H1 (cell line): ENCODE measurements at regions not wholly inside any gene's neighbourhood (a gene's known extent, or its start where the extent isn't known, plus 50 kb on each side); places are given as distances from the start of the nearest gene placed in this dataset.

ENCODE experiments used
- CTCF ChIA-PET: fragments of 300-600 bp; sonication (Branson Sonifier 250); formaldehyde crosslinking; loops from one replicate; lab custom pipeline; 2021; ENCODE audit not compliant: partially characterized antibody; lab: Charles Lee
- POLR2A ChIA-PET: fragments of 300-600 bp; sonication (Branson Sonifier 250); formaldehyde crosslinking; loops from one replicate; lab custom pipeline; 2021; ENCODE audit warnings: inconsistent platforms; ENCODE audit not compliant: partially characterized antibody; lab: Charles Lee
- DNase-seq, 2 experiments: peaks; one replicate each; pipeline versions ENCODE4 v3.0.0 to v3.0.0-alpha.2; 2010 to 2022; ENCODE audit warnings: low spot score in 2 of 2, low read depth in 1 of 2, mixed read lengths in 1 of 2
- FAIRE-seq: peaks from 2 replicates; lab custom pipeline; 2011; peaks lifted over from hg19 to GRCh38; lab: Jason Lieb, UNC
- H2AFZ ChIP-seq: 2 replicates; pipeline ENCODE4 v1.8.1; 2012; ENCODE audit warnings: low read length, inconsistent platforms
- H2AK5ac ChIP-seq: 2 replicates; pipeline ENCODE4 v1.6.1; 2013; ENCODE audit warnings: low read depth, low read length
- H2BK120ac ChIP-seq: replicated peaks from 2 replicates; pipeline ENCODE3; 2013; ENCODE audit warnings: low read depth, low read length, inconsistent platforms
- H2BK12ac ChIP-seq: 2 replicates; pipeline ENCODE4 v1.6.1; 2013; ENCODE audit warnings: low read depth, low read length
- H2BK15ac ChIP-seq: 2 replicates; pipeline ENCODE4 v1.6.1; 2013; ENCODE audit warnings: low read length
- H2BK20ac ChIP-seq: 2 replicates; pipeline ENCODE4 v1.6.1; 2013; ENCODE audit warnings: low read length
- H2BK5ac ChIP-seq: 2 replicates; pipeline ENCODE4 v1.6.1; 2013; ENCODE audit warnings: low read depth, low read length
- H3K14ac ChIP-seq: 2 replicates; pipeline ENCODE4 v1.6.1; 2013; ENCODE audit warnings: inconsistent platforms; ENCODE audit not compliant: insufficient read length
- H3K18ac ChIP-seq: 2 replicates; pipeline ENCODE4 v1.6.1; 2013; ENCODE audit warnings: low read length; ENCODE audit errors: extremely low read depth
- H3K23ac ChIP-seq: 2 replicates; pipeline ENCODE4 v1.6.1; 2013; ENCODE audit warnings: inconsistent platforms; ENCODE audit not compliant: insufficient read length
- H3K23me2 ChIP-seq: 2 replicates; pipeline ENCODE4 v1.6.1; 2013; ENCODE audit warnings: low read depth, low read length
- H3K27ac ChIP-seq: 2 replicates; pipeline ENCODE4 v1.6.1; 2011; ENCODE audit warnings: low read depth, low read length, inconsistent platforms
- H3K27me3 ChIP-seq, 4 experiments: replicated peaks in 1 of 4; 1 replicate in 1 of 4; 2 replicates in 3 of 4; pipeline versions ENCODE4 v1.6.1 to v1.8.1; 2011 to 2013; ENCODE audit warnings: low read length in 3 of 4, mild to moderate bottlenecking in 3 of 4, inconsistent platforms in 2 of 4, mixed read lengths in 2 of 4, moderate library complexity in 1 of 4; ENCODE audit not compliant: control insufficient read depth in 3 of 4, insufficient read depth in 3 of 4; ENCODE audit errors: extremely low read depth in 1 of 4
- H3K36me3 ChIP-seq, 4 experiments: 2 replicates each; pipeline versions ENCODE4 v1.6.1 to v1.8.1; 2011 to 2013; ENCODE audit warnings: mild to moderate bottlenecking in 4 of 4, low read length in 3 of 4, moderate library complexity in 2 of 4, control low read depth in 1 of 4, inconsistent platforms in 1 of 4; ENCODE audit not compliant: insufficient read depth in 4 of 4, control insufficient read depth in 2 of 4
- H3K4ac ChIP-seq: replicated peaks from 2 replicates; pipeline ENCODE3; 2013; ENCODE audit warnings: low read length, low read depth, mixed read lengths, inconsistent platforms; ENCODE audit not compliant: insufficient read length
- H3K4me1 ChIP-seq, 4 experiments: replicated peaks in 1 of 4; 1 replicate in 1 of 4; 2 replicates in 3 of 4; pipeline versions ENCODE4 v1.6.1 to v1.8.1; 2011 to 2013; ENCODE audit warnings: low read length in 3 of 4, inconsistent platforms in 2 of 4, mixed read lengths in 1 of 4; ENCODE audit not compliant: insufficient read depth in 4 of 4, control insufficient read depth in 3 of 4
- H3K4me2 ChIP-seq, 2 experiments: 2 replicates each; pipeline versions ENCODE4 v1.6.1 to v1.8.1; 2011 to 2013; ENCODE audit warnings: low read depth in 2 of 2, low read length in 2 of 2, control low read depth in 1 of 2, inconsistent platforms in 1 of 2, mild to moderate bottlenecking in 1 of 2; ENCODE audit not compliant: insufficient read depth in 1 of 2
- H3K4me3 ChIP-seq, 4 experiments: fragments of 200-600, 300-600 bp in 1 of 4; sonication (generic), shearing (Covaris generic), sonication (Bioruptor Twin) in 1 of 4; 2 replicates each; pipeline versions ENCODE4 v1.5.1 to v1.8.1; 2011 to 2016; ENCODE audit warnings: low read length in 4 of 4, low read depth in 3 of 4, control low read depth in 2 of 4, inconsistent platforms in 2 of 4, mild to moderate bottlenecking in 2 of 4, mixed read lengths in 1 of 4, moderate library complexity in 1 of 4; ENCODE audit not compliant: insufficient read depth in 2 of 4; ENCODE audit errors: extremely low read depth in 1 of 4
- H3K56ac ChIP-seq: replicated peaks from 2 replicates; pipeline ENCODE3; 2013; ENCODE audit warnings: low read depth, mild to moderate bottlenecking, mixed read lengths, low read length, inconsistent platforms; ENCODE audit not compliant: insufficient read length
- H3K79me1 ChIP-seq: 2 replicates; pipeline ENCODE4 v1.6.1; 2013; ENCODE audit warnings: low read depth, low read length, control low read depth
- H3K79me2 ChIP-seq, 2 experiments: 2 replicates each; pipeline versions ENCODE4 v1.6.1 to v1.8.1; 2012 to 2013; ENCODE audit warnings: low read length in 2 of 2, mild to moderate bottlenecking in 2 of 2, inconsistent platforms in 1 of 2; ENCODE audit not compliant: insufficient read depth in 2 of 2, control insufficient read depth in 1 of 2
- H3K9ac ChIP-seq, 4 experiments: replicated peaks in 1 of 4; 1 replicate in 1 of 4; 2 replicates in 3 of 4; pipeline versions ENCODE4 v1.6.1 to v1.8.1; 2011 to 2013; ENCODE audit warnings: low read depth in 3 of 4, low read length in 3 of 4, control low read depth in 2 of 4, mild to moderate bottlenecking in 2 of 4, moderate library complexity in 2 of 4, inconsistent platforms in 1 of 4; ENCODE audit errors: extremely low read depth in 1 of 4
- H3K9me3 ChIP-seq, 2 experiments: 2 replicates each; pipeline versions ENCODE4 v1.6.1 to v1.8.1; 2012 to 2013; ENCODE audit warnings: mild to moderate bottlenecking in 2 of 2, moderate library complexity in 2 of 2, control low read depth in 1 of 2, inconsistent platforms in 1 of 2, low read depth in 1 of 2, low read length in 1 of 2, mixed read lengths in 1 of 2; ENCODE audit not compliant: insufficient read depth in 2 of 2
- H4K20me1 ChIP-seq, 2 experiments: replicated peaks in 1 of 2; 2 replicates each; pipeline versions ENCODE3 to v1.8.1; 2011 to 2013; ENCODE audit warnings: inconsistent platforms in 2 of 2, low read length in 2 of 2, mild to moderate bottlenecking in 1 of 2; ENCODE audit not compliant: insufficient read depth in 2 of 2, control insufficient read depth in 1 of 2
- H4K5ac ChIP-seq: 2 replicates; pipeline ENCODE4 v1.6.1; 2013; ENCODE audit warnings: low read length, low read depth, mixed read lengths, inconsistent platforms; ENCODE audit not compliant: insufficient read length
- H4K8ac ChIP-seq: 2 replicates; pipeline ENCODE4 v1.8.0; 2013; ENCODE audit warnings: mild to moderate bottlenecking, moderate library complexity, low read length, inconsistent platforms; ENCODE audit not compliant: insufficient read depth; ENCODE audit errors: extremely low read depth
- H4K91ac ChIP-seq: replicated peaks from 2 replicates; pipeline ENCODE3; 2013; ENCODE audit warnings: low read length, mixed read lengths, inconsistent platforms; ENCODE audit not compliant: insufficient read length
- ATF3 ChIP-seq: IDR thresholded peaks from 2 replicates; pipeline ENCODE4 v1.6.1; 2011; ENCODE audit warnings: low read depth, mild to moderate bottlenecking, low read length; ENCODE audit not compliant: insufficient read depth
- CEBPB ChIP-seq: IDR thresholded peaks from 2 replicates; pipeline ENCODE4 v1.6.1; 2012; ENCODE audit warnings: low read depth, low read length
- CHD2 ChIP-seq: IDR thresholded peaks from 2 replicates; pipeline ENCODE4 v1.6.1; 2012; ENCODE audit warnings: low read length, improper control_type of control experiment
- E2F6 ChIP-seq: IDR thresholded peaks from 2 replicates; pipeline ENCODE4 v1.6.1; 2012; ENCODE audit warnings: inconsistent platforms
- EP300 ChIP-seq, 2 experiments: IDR thresholded peaks; 1 replicate in 1 of 2; 2 replicates in 1 of 2; pipeline ENCODE4 v1.6.1; 2011 to 2012; ENCODE audit warnings: low read depth in 2 of 2, low read length in 2 of 2, mild to moderate bottlenecking in 2 of 2, borderline replicate concordance in 1 of 2, inconsistent platforms in 1 of 2, moderate library complexity in 1 of 2
- GTF2F1 ChIP-seq: IDR thresholded peaks from 2 replicates; pipeline ENCODE4 v1.6.1; 2012; ENCODE audit warnings: low read depth, low read length, improper control_type of control experiment, borderline replicate concordance
- HDAC2 ChIP-seq, 2 experiments: fragments of 300-600 bp in 1 of 2; sonication (generic) in 1 of 2; IDR thresholded peaks; 2 replicates each; pipeline ENCODE4 v1.6.1; 2011 to 2012; ENCODE audit warnings: low read depth in 2 of 2, low read length in 2 of 2, mild to moderate bottlenecking in 2 of 2, moderate library complexity in 2 of 2, borderline replicate concordance in 1 of 2, inconsistent platforms in 1 of 2
- MAFK ChIP-seq: IDR thresholded peaks from 2 replicates; pipeline ENCODE4 v1.6.1; 2012; ENCODE audit warnings: low read depth, mild to moderate bottlenecking, improper control_type of control experiment, low read length
- NRF1 ChIP-seq: IDR thresholded peaks from 2 replicates; pipeline ENCODE4 v1.6.1; 2011; ENCODE audit warnings: mild to moderate bottlenecking, low read depth, low read length, improper control_type of control experiment
- SIN3A ChIP-seq, 2 experiments: IDR thresholded peaks in 1 of 2; conservative IDR thresholded peaks in 1 of 2; 2 replicates each; pipeline ENCODE4 v1.6.1; 2011 to 2012; ENCODE audit warnings: low read length in 2 of 2, improper control_type of control experiment in 1 of 2, low read depth in 1 of 2, mild to moderate bottlenecking in 1 of 2
- SRF ChIP-seq: IDR thresholded peaks from 2 replicates; pipeline ENCODE4 v1.6.1; 2011; ENCODE audit warnings: mild to moderate bottlenecking, low read depth, low read length, moderate library complexity
- TAF7 ChIP-seq: optimal IDR thresholded peaks from 2 replicates; pipeline ENCODE3; 2011; ENCODE audit warnings: low read depth, mild to moderate bottlenecking, inconsistent platforms, low read length, moderate library complexity, borderline replicate concordance
- WGBS, 2 experiments: shearing (Covaris generic) in 1 of 2; methylation state at CpG; one replicate each; pipeline versions ENCODE4 v1.1.6 to v1.1.7; 2013 to 2015; ENCODE audit warnings: low lambda C conversion rate in 2 of 2, mixed read lengths in 2 of 2, inconsistent platforms in 1 of 2, low coverage in 1 of 2, missing lambda C conversion rate in 1 of 2; ENCODE audit not compliant: insufficient replicate concordance in 2 of 2, insufficient coverage in 1 of 2, insufficient read length in 1 of 2; ENCODE audit errors: extremely low coverage in 1 of 2, missing lambda C conversion rate in 1 of 2; 5-methylcytosine and 5-hydroxymethylcytosine counted together

- no peaks in the 10 kb centered on the region for H3K79me2 ChIP-seq
- DNase-seq (no peak), FAIRE-seq (no peak)
- no peak overlapping the region for H3K27ac ChIP-seq
- H3K56ac ChIP-seq, result no peak overlapping the region
- H2BK12ac ChIP-seq, result no peak overlapping the region
- no peak overlapping the region for H2AK5ac ChIP-seq
- ChIA-PET CTCF (interaction anchor here (0.6 kb wide), 1 partner anchor 773 kb away, joined by 3 read pairs; no protein-coding TSS in a partner anchor), POLR2A (no interaction called here)
- no peaks in the 10 kb centered on the region for H3K27me3 ChIP-seq
- H3K79me1 ChIP-seq, result no peaks in the 10 kb centered on the region
- WGBS, 2 experiments, result 89% methylated on average over 5 of the region's 6 CpGs; no CpG with 5 or more reads in 1 of the 2 experiments
- H2BK5ac ChIP-seq, result no peak overlapping the region
- no peak overlapping the region for H3K4me3 ChIP-seq
- no peak overlapping the region for H2BK120ac ChIP-seq
- H3K9ac ChIP-seq, result no peak overlapping the region
- no peaks in the 10 kb centered on the region for H3K4me1 ChIP-seq
- no peak overlapping the region for H2AFZ ChIP-seq
- no peak overlapping the region for H3K4me2 ChIP-seq
- H3K4ac ChIP-seq, result no peak overlapping the region
- H3K23me2 ChIP-seq, result no peaks in the 10 kb centered on the region
- no peaks in the 10 kb centered on the region for H4K20me1 ChIP-seq
- H3K36me3 ChIP-seq, result no peaks in the 10 kb centered on the region
- H3K14ac ChIP-seq, result no peak overlapping the region
- no peak overlapping the region for H4K8ac ChIP-seq
- H4K91ac ChIP-seq, result no peak overlapping the region
- H3K18ac ChIP-seq, result no peak overlapping the region
- no peak overlapping the region for H4K5ac ChIP-seq
- no peak overlapping the region for H2BK20ac ChIP-seq
- H3K23ac ChIP-seq, result no peak overlapping the region
- H3K9me3 ChIP-seq, result peaks cover 26 to 28% of the 10 kb centered on the region in 2 experiments
- no peak overlapping the region for H2BK15ac ChIP-seq
- TF ChIP-seq GTF2F1, result no peak
- no peak for TF ChIP-seq TAF7
- no peak for TF ChIP-seq ATF3
- TF ChIP-seq MAFK, result no peak
- no peak for TF ChIP-seq EP300 (IDR thresholded peaks at IDR 0.05; ENCODE audit: borderline replicate concordance in 1 of 2, low read depth in 2 of 2, low read length in 2 of 2)
- no peak for TF ChIP-seq CHD2
- TF ChIP-seq HDAC2 (IDR thresholded peaks at IDR 0.05; ENCODE audit: borderline replicate concordance in 1 of 2, low read depth in 2 of 2, low read length in 2 of 2), result no peak
- no peak for TF ChIP-seq E2F6
- no peak for TF ChIP-seq NRF1
- no peak for TF ChIP-seq CEBPB
- TF ChIP-seq SIN3A (conservative IDR thresholded peaks at IDR 0.05 in 1 of 2, IDR thresholded peaks at IDR 0.05 in 1 of 2; ENCODE audit: low read depth in 1 of 2, low read length in 2 of 2), result no peak
- TF ChIP-seq SRF, result no peak
These were observed 663.0 kb downstream of the NPHP4 start for GRCh38 chr1:5329068-5329739.
